ENCODE measurements at regions not wholly inside any gene's neighbourhood (a gene's known extent, or its start where the extent isn't known, plus 50 kb on each side); places are given as distances from the start of the nearest gene placed in this dataset.

DNA sequence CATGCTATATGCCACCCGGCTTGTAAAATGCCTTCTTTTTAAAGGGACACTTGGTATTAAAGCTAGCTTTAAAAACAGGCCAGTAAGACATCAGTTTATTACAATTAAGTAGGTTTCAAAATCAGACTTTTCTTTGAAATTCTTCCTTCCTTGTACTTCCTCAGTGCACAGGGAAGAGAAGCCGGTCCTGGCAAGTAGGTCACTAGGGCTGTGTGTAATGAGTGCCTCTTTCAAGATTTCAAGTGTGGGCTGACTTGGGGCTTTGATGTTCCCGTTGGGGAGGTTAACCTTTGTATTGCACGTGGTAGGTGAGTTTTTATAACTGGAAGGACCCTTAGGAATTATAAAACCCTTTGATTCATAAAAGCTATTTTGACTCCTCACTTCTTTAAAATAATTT, 566.4 kb upstream of the ID2 start:
- Histone ChIP-seq H3K9me3 (replicated peaks; ENCODE audit: control insufficient read depth, insufficient read depth, low read depth, low read length) (no peaks in the 10 kb centered on the region), H3K79me2 (ENCODE audit: control insufficient read depth, insufficient read depth, low read length) (no peaks in the 10 kb centered on the region), H3K9me1 (ENCODE audit: control insufficient read depth, insufficient read depth, low read length) (peaks cover 3% of the 10 kb centered on the region), H3K36me3 (ENCODE audit: control insufficient read depth, insufficient read depth, low read length) (no peaks in the 10 kb centered on the region), H3K27me3 (ENCODE audit: control insufficient read depth in 2 of 2, insufficient read depth in 2 of 2, low read length in 2 of 2) (peaks cover 2 to 21% of the 10 kb centered on the region in 2 experiments; a peak in 4 of 5 replicates), H3K4me2 (ENCODE audit: insufficient read depth, low read length) (no peak overlapping the region), H4K20me1 (replicated peaks; ENCODE audit: control insufficient read depth, insufficient read depth, low read length) (no peaks in the 10 kb centered on the region), H3K9ac (ENCODE audit: insufficient read depth in 1 of 2, low read depth in 2 of 2, low read length in 2 of 2) (no peak overlapping the region), H2AFZ (ENCODE audit: low read depth, low read length) (no peak overlapping the region), H3K4me1 (replicated peaks in 1 of 2; ENCODE audit: control insufficient read depth in 2 of 2, insufficient read depth in 2 of 2, low read length in 2 of 2) (no peaks in the 10 kb centered on the region), H3K4me3 (no peak overlapping the region), H3K27ac (ENCODE audit: extremely low read depth, low read depth, low read length) (no peak overlapping the region)
- DNase-seq (ENCODE audit: extremely low read depth in 1 of 4, low spot score in 3 of 4) = no peak
- no peak for ATAC-seq
- intact Hi-C loops (cut with micrococcal nuclease) = no loop called here
- in situ Hi-C loops (cut with MboI) = no loop called here
- TF ChIP-seq TAF1 (IDR thresholded peaks at IDR 0.05; ENCODE audit: control insufficient read depth, extremely low read depth, insufficient read depth, low read length, severe bottlenecking) = no peak
- no peak for TF ChIP-seq ZNF184 (CRISPR knock-in tag; IDR thresholded peaks at IDR 0.05)
- no peak for TF ChIP-seq U2AF2 (optimal IDR thresholded peaks at IDR 0.05; ENCODE audit: low read depth, low read length)
- TF ChIP-seq SMAD3 (CRISPR knock-in tag; conservative IDR thresholded peaks at IDR 0.05) = no peak
- TF ChIP-seq EHMT2 (IDR thresholded peaks at IDR 0.05) = no peak
- TF ChIP-seq, protein P1, sequence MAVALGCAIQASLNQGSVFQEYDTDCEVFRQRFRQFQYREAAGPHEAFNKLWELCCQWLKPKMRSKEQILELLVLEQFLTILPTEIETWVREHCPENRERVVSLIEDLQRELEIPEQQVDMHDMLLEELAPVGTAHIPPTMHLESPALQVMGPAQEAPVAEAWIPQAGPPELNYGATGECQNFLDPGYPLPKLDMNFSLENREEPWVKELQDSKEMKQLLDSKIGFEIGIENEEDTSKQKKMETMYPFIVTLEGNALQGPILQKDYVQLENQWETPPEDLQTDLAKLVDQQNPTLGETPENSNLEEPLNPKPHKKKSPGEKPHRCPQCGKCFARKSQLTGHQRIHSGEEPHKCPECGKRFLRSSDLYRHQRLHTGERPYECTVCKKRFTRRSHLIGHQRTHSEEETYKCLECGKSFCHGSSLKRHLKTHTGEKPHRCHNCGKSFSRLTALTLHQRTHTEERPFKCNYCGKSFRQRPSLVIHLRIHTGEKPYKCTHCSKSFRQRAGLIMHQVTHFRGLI (CRISPR knock-in tag; IDR thresholded peaks at IDR 0.05) = no peak
- TF ChIP-seq RB1 (IDR thresholded peaks at IDR 0.05; ENCODE audit: low read depth) = no peak
- TF ChIP-seq, protein P2, sequence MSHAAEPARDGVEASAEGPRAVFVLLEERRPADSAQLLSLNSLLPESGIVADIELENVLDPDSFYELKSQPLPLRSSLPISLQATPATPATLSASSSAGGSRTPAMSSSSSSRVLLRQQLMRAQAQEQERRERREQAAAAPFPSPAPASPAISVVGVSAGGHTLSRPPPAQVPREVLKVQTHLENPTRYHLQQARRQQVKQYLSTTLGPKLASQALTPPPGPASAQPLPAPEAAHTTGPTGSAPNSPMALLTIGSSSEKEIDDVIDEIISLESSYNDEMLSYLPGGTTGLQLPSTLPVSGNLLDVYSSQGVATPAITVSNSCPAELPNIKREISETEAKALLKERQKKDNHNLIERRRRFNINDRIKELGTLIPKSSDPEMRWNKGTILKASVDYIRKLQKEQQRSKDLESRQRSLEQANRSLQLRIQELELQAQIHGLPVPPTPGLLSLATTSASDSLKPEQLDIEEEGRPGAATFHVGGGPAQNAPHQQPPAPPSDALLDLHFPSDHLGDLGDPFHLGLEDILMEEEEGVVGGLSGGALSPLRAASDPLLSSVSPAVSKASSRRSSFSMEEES (CRISPR knock-in tag; IDR thresholded peaks at IDR 0.05) = no peak
- TF ChIP-seq ZNF263 (CRISPR knock-in tag; IDR thresholded peaks at IDR 0.05; ENCODE audit: borderline replicate concordance) = no peak
- TF ChIP-seq ASH1L (IDR thresholded peaks at IDR 0.05; ENCODE audit: borderline replicate concordance, low read depth, partially characterized antibody) = no peak
- no peak for TF ChIP-seq NELFE (IDR thresholded peaks at IDR 0.05; ENCODE audit: insufficient read depth, insufficient read length)
- TF ChIP-seq POLR2AphosphoS2 (IDR thresholded peaks at IDR 0.05; ENCODE audit: low read length) = no peak
- no peak for TF ChIP-seq RUNX1 (IDR thresholded peaks at IDR 0.05; ENCODE audit: low read depth)
- TF ChIP-seq SIX5 (IDR thresholded peaks at IDR 0.05; ENCODE audit: borderline replicate concordance in 1 of 2, insufficient read depth in 1 of 2, low read depth in 1 of 2, low read length in 2 of 2) = no peak
- no peak for FAIRE-seq
- 0% methylated on average over 4 of the region's 4 CpGs for WGBS (ENCODE audit: insufficient coverage, low coverage, missing lambda C conversion rate)
- ChIA-PET CTCF (ENCODE audit: low intra/inter-chr PET ratio) (no interaction called here), POLR2A (no interaction called here)
- no TSS peak for BruUV-seq (replicated peaks)

Data from K562 (cell line).